ENCODE measurements at regions not wholly inside any gene's neighbourhood (a gene's known extent, or its start where the extent isn't known, plus 50 kb on each side); places are given as distances from the start of the nearest gene placed in this dataset.
A peak's percentile ranks its signal among the peaks of the same experiment; 100 is the strongest.

- intact Hi-C loops (cut with DNase I) = no loop called here
- no peak for DNase-seq
These were observed 55.3 kb upstream of the ACSS3 start for GRCh38 chr12:81022531-81022930.

GRCh38 chr12:81021834-81022233 lies 56.0 kb upstream of the ACSS3 start:
- intact Hi-C loops (cut with DNase I) = no loop called here

GRCh38 chr12:81021131-81021748 lies 56.6 kb upstream of the ACSS3 start:
- intact Hi-C loops (cut with DNase I) = no loop called here
- no peak for DNase-seq

More at GRCh38 chr12:81021834-81022233, 56.0 kb upstream of the ACSS3 start:
- no peak for DNase-seq

- intact Hi-C loops (cut with DNase I) = no loop called here
- DNase-seq = no peak
These were observed 60.1 kb upstream of the ACSS3 start for GRCh38 chr12:81017792-81018191.

- peak in 1 of 10 donors; percentile 58 for DNase-seq
- intact Hi-C loops (cut with DNase I) = no loop called here
These were observed 62.4 kb upstream of the ACSS3 start for GRCh38 chr12:81015510-81015909.

GRCh38 chr12:81010641-81011040 lies 67.2 kb upstream of the ACSS3 start:
- intact Hi-C loops (cut with DNase I) = no loop called here
- no peak for DNase-seq

- no peak for DNase-seq
- intact Hi-C loops (cut with DNase I) = no loop called here
These were observed 67.9 kb upstream of the LIN7A start for GRCh38 chr12:81005606-81006005.

GRCh38 chr12:81000831-81001230 lies 63.1 kb upstream of the LIN7A start:
- intact Hi-C loops (cut with DNase I) = no loop called here
- DNase-seq = no peak

GRCh38 chr12:80988986-80989385 lies 51.3 kb upstream of the LIN7A start:
- peak in 1 of 10 donors; percentile 46 for DNase-seq
- intact Hi-C loops (cut with DNase I) = no loop called here
